Left ventricle myocardium inferior (tissue), 1 donor: ENCODE measurements at regions not wholly inside any gene's neighbourhood (a gene's known extent, or its start where the extent isn't known, plus 50 kb on each side); places are given as distances from the start of the nearest gene placed in this dataset.

ENCODE experiments used
- DNase-seq: peaks from one replicate; pipeline ENCODE4 v3.0.0-alpha.2; 2020
- H3K27ac ChIP-seq: fragments of 200-600 bp; replicated peaks from 2 replicates; pipeline ENCODE4 v1.8.0; 2021
- H3K27me3 ChIP-seq: fragments of 200-600 bp; 2 replicates; pipeline ENCODE4 v1.8.0; 2021; ENCODE audit warnings: low read depth
- H3K36me3 ChIP-seq: fragments of 200-600 bp; 2 replicates; pipeline ENCODE4 v1.8.0; 2021
- H3K4me1 ChIP-seq: fragments of 200-600 bp; 2 replicates; pipeline ENCODE4 v1.8.0; 2021
- H3K4me3 ChIP-seq: fragments of 200-600 bp; 2 replicates; pipeline ENCODE4 v1.8.0; 2021; ENCODE audit warnings: mild to moderate bottlenecking, moderate library complexity
- H3K9me3 ChIP-seq: fragments of 200-600 bp; replicated peaks from 2 replicates; pipeline ENCODE4 v1.8.0; 2021
- CTCF ChIP-seq: fragments of 200-600 bp; IDR thresholded peaks from 2 replicates; pipeline ENCODE4 v1.8.0; 2021; ENCODE audit warnings: antibody characterized with exemption, mild to moderate bottlenecking, borderline replicate concordance
- intact Hi-C: fragments of 100-400 bp; cut with micrococcal nuclease; formaldehyde crosslinking; loops from one replicate; pipeline ENCODE4 v1.11.0; 2022
- donor health status: DM: no; HTN: yes; CAD: no; lungs with severe emphysema.

- Histone ChIP-seq H3K36me3 (no peaks in the 10 kb centered on the region), H3K27me3 (no peaks in the 10 kb centered on the region), H3K4me3 (no peak overlapping the region), H3K4me1 (no peaks in the 10 kb centered on the region), H3K27ac (no peak overlapping the region), H3K9me3 (peaks cover 14% of the 10 kb centered on the region)
- no peak for DNase-seq
- TF ChIP-seq CTCF, result no peak
- intact Hi-C loops, result no loop called here
These were observed 500.1 kb upstream of the VRK2 start for GRCh38 chr2:57546478-57546877.

GRCh38 chr2:57549642-57550102, 496.9 kb upstream of the VRK2 start:
- Histone ChIP-seq H3K4me1 (no peaks in the 10 kb centered on the region), H3K27ac (no peak overlapping the region), H3K36me3 (no peaks in the 10 kb centered on the region), H3K27me3 (no peaks in the 10 kb centered on the region), H3K9me3 (peaks cover 17% of the 10 kb centered on the region), H3K4me3 (no peak overlapping the region)
- intact Hi-C loops, result no loop called here
- TF ChIP-seq CTCF, result peak; percentile 25
- no peak for DNase-seq

- intact Hi-C loops, result no loop called here
- H3K9me3 ChIP-seq, result peaks cover 17% of the 10 kb centered on the region
- no peak for TF ChIP-seq CTCF
- H3K27me3 ChIP-seq, result no peaks in the 10 kb centered on the region
- H3K4me1 ChIP-seq, result no peaks in the 10 kb centered on the region
- H3K4me3 ChIP-seq, result no peak overlapping the region
- no peak overlapping the region for H3K27ac ChIP-seq
- no peaks in the 10 kb centered on the region for H3K36me3 ChIP-seq
- no peak for DNase-seq
These were observed 495.7 kb upstream of the VRK2 start for GRCh38 chr2:57550912-57551311.

- intact Hi-C loops, result no loop called here
- TF ChIP-seq CTCF, result no peak
- H3K9me3 ChIP-seq, result peaks cover 17% of the 10 kb centered on the region
These were observed 493.7 kb upstream of the VRK2 start for GRCh38 chr2:57552885-57553284.

GRCh38 chr2:57554348-57554747, 492.3 kb upstream of the VRK2 start:
- Histone ChIP-seq H3K27me3 (no peaks in the 10 kb centered on the region), H3K27ac (no peak overlapping the region), H3K9me3 (peaks cover 17% of the 10 kb centered on the region), H3K36me3 (no peaks in the 10 kb centered on the region), H3K4me3 (no peak overlapping the region), H3K4me1 (no peaks in the 10 kb centered on the region)
- no peak for TF ChIP-seq CTCF
- intact Hi-C loops, result no loop called here
- no peak for DNase-seq

More at GRCh38 chr2:57552885-57553284, 493.7 kb upstream of the VRK2 start:
- H3K27me3 ChIP-seq, result no peaks in the 10 kb centered on the region
- no peak for DNase-seq
- no peak overlapping the region for H3K4me3 ChIP-seq
- no peaks in the 10 kb centered on the region for H3K36me3 ChIP-seq
- H3K4me1 ChIP-seq, result no peaks in the 10 kb centered on the region
- H3K27ac ChIP-seq, result no peak overlapping the region

- Histone ChIP-seq H3K36me3 (no peaks in the 10 kb centered on the region), H3K9me3 (no peaks in the 10 kb centered on the region), H3K4me3 (no peak overlapping the region), H3K27me3 (no peaks in the 10 kb centered on the region), H3K27ac (no peak overlapping the region), H3K4me1 (no peaks in the 10 kb centered on the region)
- intact Hi-C loops, result no loop called here
- TF ChIP-seq CTCF, result no peak
- DNase-seq, result no peak
These were observed 488.3 kb upstream of the VRK2 start for GRCh38 chr2:57558312-57558711.
